ENCODE measurements at regions not wholly inside any gene's neighbourhood (a gene's known extent, or its start where the extent isn't known, plus 50 kb on each side); places are given as distances from the start of the nearest gene placed in this dataset.

GRCh38 chrX:9148615-9149399, 114.9 kb upstream of the FAM9B start:
- no peak for DNase-seq (ENCODE audit: low spot score)

- DNase-seq (ENCODE audit: low spot score) = no peak
Measured at GRCh38 chrX:9149501-9150245, 115.7 kb upstream of the FAM9B start.

GRCh38 chrX:9151772-9152307, 117.9 kb upstream of the FAM9B start:
- DNase-seq (ENCODE audit: low spot score) = no peak

- DNase-seq (ENCODE audit: low spot score) = no peak
Measured at GRCh38 chrX:9153300-9153699, 119.4 kb upstream of the FAM9B start.

- DNase-seq (ENCODE audit: low spot score) = no peak
Measured at GRCh38 chrX:9158611-9159010, 124.7 kb upstream of the FAM9B start.

- no peak for DNase-seq (ENCODE audit: low spot score)
Measured at GRCh38 chrX:9160698-9161329, 126.9 kb upstream of the FAM9B start.

GRCh38 chrX:9162698-9163097, 128.8 kb upstream of the FAM9B start:
- no peak for DNase-seq (ENCODE audit: low spot score)

- DNase-seq (ENCODE audit: low spot score) = no peak
Measured at GRCh38 chrX:9163214-9163709, 129.3 kb upstream of the FAM9B start.

GRCh38 chrX:9164086-9164485, 130.2 kb upstream of the FAM9B start:
- no peak for DNase-seq (ENCODE audit: low spot score)

GRCh38 chrX:9164533-9165426, 130.9 kb upstream of the FAM9B start:
- no peak for DNase-seq (ENCODE audit: low spot score)

- DNase-seq (ENCODE audit: low spot score) = no peak
Measured at GRCh38 chrX:9166584-9166944, 132.6 kb upstream of the FAM9B start.

GRCh38 chrX:9171841-9172463, 138.0 kb upstream of the FAM9B start:
- DNase-seq (ENCODE audit: low spot score) = no peak

- DNase-seq (ENCODE audit: low spot score) = no peak
Measured at GRCh38 chrX:9172464-9172850, 138.5 kb upstream of the FAM9B start.

GRCh38 chrX:9180623-9181022, 146.7 kb upstream of the FAM9B start:
- DNase-seq (ENCODE audit: low spot score) = no peak

GRCh38 chrX:9182041-9182440, 148.1 kb upstream of the FAM9B start:
- DNase-seq (ENCODE audit: low spot score) = no peak

- DNase-seq (ENCODE audit: low spot score) = no peak
Measured at GRCh38 chrX:9183481-9183880, 149.6 kb upstream of the FAM9B start.

- DNase-seq (ENCODE audit: low spot score) = no peak
Measured at GRCh38 chrX:9184211-9184610, 150.3 kb upstream of the FAM9B start.

GRCh38 chrX:9188117-9188516, 154.2 kb upstream of the FAM9B start:
- DNase-seq (ENCODE audit: low spot score) = no peak

GRCh38 chrX:9189286-9189685, 155.4 kb upstream of the FAM9B start:
- no peak for DNase-seq (ENCODE audit: low spot score)

GRCh38 chrX:9191392-9191791, 157.5 kb upstream of the FAM9B start:
- no peak for DNase-seq (ENCODE audit: low spot score)

GRCh38 chrX:9195199-9195880, 161.4 kb upstream of the FAM9B start:
- no peak for DNase-seq (ENCODE audit: low spot score)

Measured in putamen (tissue), 1 donor.